A673 (cell line): ENCODE measurements at regions not wholly inside any gene's neighbourhood (a gene's known extent, or its start where the extent isn't known, plus 50 kb on each side); places are given as distances from the start of the nearest gene placed in this dataset.
"Not testable (repeated sequence)": the region's sequence is repeated elsewhere in the genome, so short reads cannot be mapped to it uniquely, and the experiment has no call there.

Experiments
- BruUV-seq: library from RNA; stranded (reverse); fragments of 400-500 nt; replicated peaks from 2 replicates; lab custom pipeline; 2021; lab: Mats Ljungman, UMichigan
- CTCF ChIA-PET: fragments of 300-600 bp; sonication (Branson Sonifier 250); formaldehyde crosslinking; loops from one replicate; lab custom pipeline; 2022; ENCODE audit warnings: antibody characterized with exemption; lab: Charles Lee
- POLR2A ChIA-PET: fragments of 300-600 bp; sonication (Branson Sonifier 250); formaldehyde crosslinking; loops from one replicate; lab custom pipeline; 2022; ENCODE audit warnings: antibody characterized with exemption; ENCODE audit not compliant: low non-redundant PET; lab: Charles Lee
- DNase-seq: peaks from one replicate; pipeline ENCODE4 v3.0.0-alpha.2; 2015; ENCODE audit warnings: low spot score
- H3K27ac ChIP-seq: fragments of 200-600 bp; sonication (generic); 2 replicates; pipeline ENCODE4 v1.5.1; 2016; ENCODE audit warnings: mixed run types, low read depth, mild to moderate bottlenecking, mixed read lengths, antibody characterized with exemption, low read length; ENCODE audit not compliant: poor library complexity, severe bottlenecking
- H3K27me3 ChIP-seq: fragments of 200-600 bp; sonication (generic); replicated peaks from 2 replicates; pipeline ENCODE4 v1.6.1; 2017; ENCODE audit warnings: mixed run types, low read depth, mild to moderate bottlenecking, mixed read lengths, antibody characterized with exemption, low read length; ENCODE audit not compliant: insufficient read depth, poor library complexity
- H3K36me3 ChIP-seq: fragments of 200-600 bp; sonication (generic); 2 replicates; pipeline ENCODE4 v1.6.1; 2016; ENCODE audit warnings: mixed run types, mild to moderate bottlenecking, mixed read lengths, antibody characterized with exemption, low read length; ENCODE audit not compliant: insufficient read depth, poor library complexity, severe bottlenecking
- H3K4me1 ChIP-seq: fragments of 200-600 bp; sonication (generic); 2 replicates; pipeline ENCODE4 v1.6.1; 2017; ENCODE audit warnings: mixed run types, mild to moderate bottlenecking, mixed read lengths, antibody characterized with exemption, low read length; ENCODE audit not compliant: insufficient read depth, poor library complexity, severe bottlenecking
- H3K4me3 ChIP-seq: fragments of 200-600 bp; sonication (generic); 2 replicates; pipeline ENCODE4 v1.5.1; 2016; ENCODE audit warnings: low read depth, mixed run types, mild to moderate bottlenecking, mixed read lengths, low read length; ENCODE audit not compliant: poor library complexity, severe bottlenecking
- H3K9me3 ChIP-seq: fragments of 200-600 bp; sonication (generic); 2 replicates; pipeline ENCODE4 v1.6.1; 2016; ENCODE audit warnings: mixed run types, low read depth, mild to moderate bottlenecking, mixed read lengths, antibody characterized with exemption, low read length; ENCODE audit not compliant: poor library complexity, severe bottlenecking
- EZH2 ChIP-seq: fragments of 200-600 bp; sonication (generic); IDR thresholded peaks from 2 replicates; pipeline ENCODE4 v1.6.1; 2017; ENCODE audit warnings: borderline replicate concordance, low read depth, mild to moderate bottlenecking, mixed read lengths, antibody characterized with exemption, low read length; ENCODE audit not compliant: poor library complexity, severe bottlenecking
- intact Hi-C: fragments of 100-400 bp; cut with micrococcal nuclease; formaldehyde crosslinking; loops from one replicate; pipeline ENCODE4 v1.10.0; 2022; ENCODE audit not compliant: unreplicated experiment
- TF ChIP-seq, protein P1 (sequence below): fragments of 300-800, 200-600 bp; sonication (generic); conservative IDR thresholded peaks from 2 replicates; pipeline ENCODE4 v1.5.1; 2017; ENCODE audit warnings: low read depth, mild to moderate bottlenecking, antibody characterized with exemption, low read length, moderate library complexity, mixed read lengths

DNA sequence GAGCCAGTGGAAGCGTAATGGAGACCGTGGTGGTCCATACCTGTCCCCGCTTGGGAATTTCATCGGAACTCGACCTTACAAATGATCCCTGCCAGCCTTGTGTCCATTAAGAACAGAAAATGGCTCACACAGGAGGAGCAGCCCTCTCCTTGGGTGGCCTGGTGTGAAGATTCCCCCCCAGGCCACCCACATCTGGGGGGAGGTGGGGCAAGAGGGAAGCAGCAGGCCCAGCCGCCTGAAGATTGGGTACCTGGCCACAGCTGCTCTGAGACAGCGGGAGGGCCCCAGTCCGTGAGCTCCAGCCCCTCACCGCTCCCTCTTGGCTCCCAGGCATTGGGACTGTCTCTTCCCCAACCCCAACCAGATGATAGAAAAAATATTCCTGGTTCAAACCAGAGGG is 277.8 kb upstream of the FOXF1 start:
- ChIA-PET POLR2A (no interaction called here), CTCF (no interaction called here)
- Histone ChIP-seq H3K4me1 (no peaks in the 10 kb centered on the region), H3K4me3 (no peak overlapping the region), H3K27ac (no peak overlapping the region), H3K36me3 (no peaks in the 10 kb centered on the region), H3K27me3 (peaks cover 55% of the 10 kb centered on the region), H3K9me3 (no peaks in the 10 kb centered on the region)
- no TSS peak for BruUV-seq
- TF ChIP-seq EZH2 = no peak
- TF ChIP-seq, protein P1, sequence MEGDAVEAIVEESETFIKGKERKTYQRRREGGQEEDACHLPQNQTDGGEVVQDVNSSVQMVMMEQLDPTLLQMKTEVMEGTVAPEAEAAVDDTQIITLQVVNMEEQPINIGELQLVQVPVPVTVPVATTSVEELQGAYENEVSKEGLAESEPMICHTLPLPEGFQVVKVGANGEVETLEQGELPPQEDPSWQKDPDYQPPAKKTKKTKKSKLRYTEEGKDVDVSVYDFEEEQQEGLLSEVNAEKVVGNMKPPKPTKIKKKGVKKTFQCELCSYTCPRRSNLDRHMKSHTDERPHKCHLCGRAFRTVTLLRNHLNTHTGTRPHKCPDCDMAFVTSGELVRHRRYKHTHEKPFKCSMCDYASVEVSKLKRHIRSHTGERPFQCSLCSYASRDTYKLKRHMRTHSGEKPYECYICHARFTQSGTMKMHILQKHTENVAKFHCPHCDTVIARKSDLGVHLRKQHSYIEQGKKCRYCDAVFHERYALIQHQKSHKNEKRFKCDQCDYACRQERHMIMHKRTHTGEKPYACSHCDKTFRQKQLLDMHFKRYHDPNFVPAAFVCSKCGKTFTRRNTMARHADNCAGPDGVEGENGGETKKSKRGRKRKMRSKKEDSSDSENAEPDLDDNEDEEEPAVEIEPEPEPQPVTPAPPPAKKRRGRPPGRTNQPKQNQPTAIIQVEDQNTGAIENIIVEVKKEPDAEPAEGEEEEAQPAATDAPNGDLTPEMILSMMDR = no peak
- no peak for DNase-seq
- intact Hi-C loops = no loop called here

DNA sequence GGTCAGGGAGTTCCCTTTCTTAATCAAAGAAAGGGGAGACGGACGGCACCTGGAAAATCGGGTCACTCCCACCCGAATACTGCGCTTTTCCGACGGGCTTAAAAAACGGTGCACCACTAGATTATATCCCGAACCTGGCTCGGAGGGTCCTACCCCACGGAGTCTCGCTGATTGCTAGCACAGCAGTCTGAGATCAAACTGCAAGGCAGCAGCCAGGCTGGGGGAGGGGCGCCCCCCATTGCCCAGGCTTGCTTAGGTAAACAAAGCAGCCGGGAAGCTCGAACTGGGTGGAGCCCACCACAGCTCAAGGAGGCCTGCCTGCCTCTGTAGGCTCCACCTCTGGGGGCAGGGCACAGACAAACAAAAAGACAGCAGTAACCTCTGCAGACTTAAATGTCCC is 276.8 kb upstream of the FOXF1 start:
- H3K27ac ChIP-seq, intact Hi-C loops, POLR2A ChIA-PET, H3K9me3 ChIP-seq, H3K4me1 ChIP-seq, H3K36me3 ChIP-seq, DNase-seq, BruUV-seq, CTCF ChIA-PET, H3K4me3 ChIP-seq: not testable (repeated sequence)
- peaks cover 45% of the 10 kb centered on the region for H3K27me3 ChIP-seq

DNA sequence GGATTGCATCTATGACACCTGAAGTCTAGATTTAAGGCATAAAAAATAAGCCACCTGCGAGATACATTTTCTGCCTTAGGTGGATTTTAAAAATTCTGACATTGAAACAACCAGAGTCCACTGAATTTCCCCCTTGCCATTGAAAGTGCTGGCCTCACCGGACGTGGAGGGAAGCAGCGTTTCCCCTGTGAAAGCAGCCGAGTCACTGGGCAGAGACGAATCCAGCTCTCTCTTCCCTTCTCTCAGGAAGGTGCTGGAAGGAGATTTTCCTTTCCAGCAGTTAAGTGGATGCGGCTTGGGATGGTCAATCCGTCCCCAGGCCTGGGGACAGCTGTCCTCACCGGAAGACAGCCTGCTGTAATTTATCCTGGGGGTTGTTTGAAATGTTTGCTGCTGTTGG is 270.9 kb upstream of the FOXF1 start:
- H3K36me3 ChIP-seq = no peaks in the 10 kb centered on the region
- H3K4me3 ChIP-seq = no peak overlapping the region
- H3K9me3 ChIP-seq = no peaks in the 10 kb centered on the region
- TF ChIP-seq EZH2 = no peak
- TF ChIP-seq, protein P1 = no peak
- ChIA-PET POLR2A (no interaction called here), CTCF (no interaction called here)
- H3K27ac ChIP-seq = no peak overlapping the region
- no TSS peak for BruUV-seq
- H3K27me3 ChIP-seq = peaks cover 52% of the 10 kb centered on the region
- H3K4me1 ChIP-seq = no peaks in the 10 kb centered on the region
- no peak for DNase-seq
- intact Hi-C loops = no loop called here

DNA sequence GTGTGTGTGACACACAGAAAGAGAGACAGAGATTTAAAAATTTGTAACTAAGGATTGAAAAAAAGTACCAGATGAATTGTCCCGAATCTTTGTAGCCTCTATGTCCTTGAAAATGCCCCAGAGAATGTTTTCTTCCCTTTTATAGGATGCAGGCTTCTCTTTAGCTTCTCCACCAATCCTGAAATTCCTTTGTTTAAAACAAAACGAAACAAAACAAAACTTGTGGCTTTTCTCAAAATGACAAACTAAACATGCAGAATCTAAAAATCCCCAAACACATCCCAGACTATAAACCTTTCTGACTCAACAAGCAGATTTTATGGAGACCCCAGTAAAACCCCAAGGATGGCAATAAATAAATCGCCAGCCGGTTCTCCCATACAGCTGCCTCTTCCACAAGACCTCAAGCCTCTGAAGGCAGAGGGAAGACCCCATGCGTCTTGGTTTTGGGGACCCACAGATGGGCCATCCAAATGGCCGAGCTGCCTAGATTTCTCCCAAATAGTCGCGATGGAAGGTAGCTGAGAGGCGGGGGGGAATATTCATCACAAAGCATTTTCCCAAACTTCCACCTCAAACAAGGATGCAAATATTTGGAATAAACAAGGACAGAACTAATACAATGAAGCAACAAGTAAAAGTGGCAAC is 269.5 kb upstream of the FOXF1 start:
- CTCF ChIA-PET = no interaction called here
- Histone ChIP-seq H3K27ac (no peak overlapping the region), H3K27me3 (peaks cover 65% of the 10 kb centered on the region), H3K4me1 (no peaks in the 10 kb centered on the region), H3K36me3 (no peaks in the 10 kb centered on the region), H3K4me3 (no peak overlapping the region), H3K9me3 (no peaks in the 10 kb centered on the region)
- POLR2A ChIA-PET = no interaction called here
- intact Hi-C loops = no loop called here
- DNase-seq = no peak
- BruUV-seq = no TSS peak
- TF ChIP-seq, protein P1 = no peak
- no peak for TF ChIP-seq EZH2
